ENCODE measurements at regions not wholly inside any gene's neighbourhood (a gene's known extent, or its start where the extent isn't known, plus 50 kb on each side); places are given as distances from the start of the nearest gene placed in this dataset.

GRCh38 chr6:23417133-23417532 lies 708.9 kb upstream of the NRSN1 start:
- TF ChIP-seq, protein P1, sequence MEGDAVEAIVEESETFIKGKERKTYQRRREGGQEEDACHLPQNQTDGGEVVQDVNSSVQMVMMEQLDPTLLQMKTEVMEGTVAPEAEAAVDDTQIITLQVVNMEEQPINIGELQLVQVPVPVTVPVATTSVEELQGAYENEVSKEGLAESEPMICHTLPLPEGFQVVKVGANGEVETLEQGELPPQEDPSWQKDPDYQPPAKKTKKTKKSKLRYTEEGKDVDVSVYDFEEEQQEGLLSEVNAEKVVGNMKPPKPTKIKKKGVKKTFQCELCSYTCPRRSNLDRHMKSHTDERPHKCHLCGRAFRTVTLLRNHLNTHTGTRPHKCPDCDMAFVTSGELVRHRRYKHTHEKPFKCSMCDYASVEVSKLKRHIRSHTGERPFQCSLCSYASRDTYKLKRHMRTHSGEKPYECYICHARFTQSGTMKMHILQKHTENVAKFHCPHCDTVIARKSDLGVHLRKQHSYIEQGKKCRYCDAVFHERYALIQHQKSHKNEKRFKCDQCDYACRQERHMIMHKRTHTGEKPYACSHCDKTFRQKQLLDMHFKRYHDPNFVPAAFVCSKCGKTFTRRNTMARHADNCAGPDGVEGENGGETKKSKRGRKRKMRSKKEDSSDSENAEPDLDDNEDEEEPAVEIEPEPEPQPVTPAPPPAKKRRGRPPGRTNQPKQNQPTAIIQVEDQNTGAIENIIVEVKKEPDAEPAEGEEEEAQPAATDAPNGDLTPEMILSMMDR (IDR thresholded peaks at IDR 0.05; ENCODE audit: poor library complexity): no peak
- TF ChIP-seq EZH2 (IDR thresholded peaks at IDR 0.05; ENCODE audit: borderline replicate concordance) (no peak), EZH2phosphoT487 (IDR thresholded peaks at IDR 0.05; ENCODE audit: low read depth, severe bottlenecking, unreplicated experiment) (no peak)
